IMR-90 (cell line): ENCODE measurements at regions not wholly inside any gene's neighbourhood (a gene's known extent, or its start where the extent isn't known, plus 50 kb on each side); places are given as distances from the start of the nearest gene placed in this dataset.

Experiments used
- ATAC-seq: fragments of 200-7000 bp; cut with Tn5 transposase; 2 replicates; pipeline ENCODE4 v1.9.1; 2020; ENCODE audit warnings: low read depth, mild to moderate bottlenecking, moderate library complexity
- BruUV-seq: library from RNA; stranded (reverse); fragments of 400-500 nt; replicated peaks from 2 replicates; lab custom pipeline; 2021; lab: Mats Ljungman, UMichigan
- CTCF ChIA-PET: fragments of 300-600 bp; formaldehyde crosslinking; extraction: SDS; loops from one replicate; lab custom pipeline; 2021; ENCODE audit warnings: antibody characterized with exemption; lab: Yijun Ruan, JAX
- POLR2A ChIA-PET: fragments of 300-600 bp; sonication (Branson Sonifier 250); formaldehyde crosslinking; loops from one replicate; lab custom pipeline; 2022; ENCODE audit warnings: antibody characterized with exemption; ENCODE audit not compliant: unreplicated experiment; lab: Charles Lee
- DNase-seq: peaks from one replicate; pipeline ENCODE4 v3.0.0; 2013
- H2AFZ ChIP-seq: replicated peaks from 2 replicates; pipeline ENCODE3; 2013; ENCODE audit warnings: low read length, mild to moderate bottlenecking; ENCODE audit not compliant: poor library complexity
- H2AK5ac ChIP-seq: 2 replicates; pipeline ENCODE4 v1.6.1; 2013; ENCODE audit warnings: low read depth, low read length, inconsistent platforms
- H2AK9ac ChIP-seq: replicated peaks from 2 replicates; pipeline ENCODE3; 2013; ENCODE audit warnings: mild to moderate bottlenecking, low read depth, low read length, moderate library complexity; ENCODE audit not compliant: poor library complexity
- H2BK120ac ChIP-seq: 2 replicates; pipeline ENCODE4 v1.6.1; 2013; ENCODE audit warnings: low read depth, low read length, inconsistent platforms
- H2BK15ac ChIP-seq: 3 replicates; pipeline ENCODE4 v1.6.1; 2013; ENCODE audit warnings: low read depth, low read length, inconsistent platforms
- H2BK20ac ChIP-seq: 2 replicates; pipeline ENCODE4 v1.6.1; 2013; ENCODE audit warnings: low read depth, mild to moderate bottlenecking, inconsistent platforms, low read length, moderate library complexity
- H2BK5ac ChIP-seq: 2 replicates; pipeline ENCODE4 v1.6.1; 2013; ENCODE audit warnings: mild to moderate bottlenecking, low read depth, low read length, inconsistent platforms; ENCODE audit not compliant: poor library complexity, severe bottlenecking
- H3K14ac ChIP-seq: replicated peaks from 2 replicates; pipeline ENCODE4 v1.6.1; 2013; ENCODE audit warnings: low read depth, low read length, inconsistent platforms
- H3K18ac ChIP-seq: 2 replicates; pipeline ENCODE4 v1.6.1; 2013; ENCODE audit warnings: low read depth, low read length, control low read depth
- H3K23ac ChIP-seq: 2 replicates; pipeline ENCODE4 v1.6.1; 2013; ENCODE audit warnings: low read depth, low read length, inconsistent platforms
- H3K27ac ChIP-seq: 2 replicates; pipeline ENCODE4 v1.5.1; 2013; ENCODE audit warnings: mild to moderate bottlenecking, control low read depth, low read length; ENCODE audit not compliant: insufficient read depth
- H3K27me3 ChIP-seq: 2 replicates; pipeline ENCODE4 v1.6.1; 2013; ENCODE audit warnings: low read length; ENCODE audit not compliant: control insufficient read depth, insufficient read depth
- H3K36me3 ChIP-seq: 2 replicates; pipeline ENCODE4 v1.6.1; 2013; ENCODE audit warnings: low read length, mixed read lengths; ENCODE audit not compliant: control insufficient read depth, insufficient read depth
- H3K4ac ChIP-seq: 2 replicates; pipeline ENCODE4 v1.6.1; 2013; ENCODE audit warnings: low read depth, low read length, inconsistent platforms
- H3K4me1 ChIP-seq: 2 replicates; pipeline ENCODE4 v1.6.1; 2013; ENCODE audit warnings: low read length, mixed read lengths; ENCODE audit not compliant: control insufficient read depth, insufficient read depth
- H3K4me2 ChIP-seq: 2 replicates; pipeline ENCODE4 v1.6.1; 2013; ENCODE audit warnings: low read depth, mild to moderate bottlenecking, control low read depth, low read length, moderate library complexity
- H3K4me3 ChIP-seq: 2 replicates; pipeline ENCODE4 v1.5.1; 2013; ENCODE audit warnings: low read depth, mild to moderate bottlenecking, control low read depth, low read length, moderate library complexity; ENCODE audit not compliant: insufficient read depth
- H3K56ac ChIP-seq: 2 replicates; pipeline ENCODE4 v1.6.1; 2013; ENCODE audit warnings: low read length, inconsistent platforms; ENCODE audit not compliant: insufficient read depth; ENCODE audit errors: extremely low read depth
- H3K79me1 ChIP-seq, 2 experiments: 2 replicates each; pipeline ENCODE4 v1.6.1; 2013; ENCODE audit warnings: low read length in 2 of 2, inconsistent platforms in 1 of 2, low read depth in 1 of 2
- H3K9ac ChIP-seq: 2 replicates; pipeline ENCODE4 v1.6.1; 2013; ENCODE audit warnings: low read depth, low read length, control low read depth
- H3K9me1 ChIP-seq: 2 replicates; pipeline ENCODE4 v1.6.1; 2013; ENCODE audit warnings: low read length, inconsistent platforms; ENCODE audit not compliant: insufficient read depth
- H3K9me3 ChIP-seq: 2 replicates; pipeline ENCODE4 v1.6.1; 2013; ENCODE audit warnings: low read length; ENCODE audit not compliant: control insufficient read depth, insufficient read depth
- H4K20me1 ChIP-seq: 2 replicates; pipeline ENCODE4 v1.6.1; 2013; ENCODE audit warnings: low read length, inconsistent platforms; ENCODE audit not compliant: insufficient read depth
- H4K5ac ChIP-seq: 2 replicates; pipeline ENCODE4 v1.6.1; 2013; ENCODE audit warnings: mild to moderate bottlenecking, low read depth, low read length, control low read depth
- H4K8ac ChIP-seq, 2 experiments: 2 replicates each; pipeline ENCODE4 v1.6.1; 2013; ENCODE audit warnings: low read depth in 2 of 2, low read length in 2 of 2, control low read depth in 1 of 2, inconsistent platforms in 1 of 2
- H4K91ac ChIP-seq: 2 replicates; pipeline ENCODE4 v1.6.1; 2013; ENCODE audit warnings: low read depth, low read length, inconsistent platforms; ENCODE audit not compliant: insufficient read depth
- BHLHE40 ChIP-seq: fragments of 150-350 bp; IDR thresholded peaks from 2 replicates; pipeline ENCODE4 v1.6.1; 2016; ENCODE audit warnings: mild to moderate bottlenecking, low read depth, low read length
- CHD1 ChIP-seq: IDR thresholded peaks from 2 replicates; pipeline ENCODE4 v1.6.1; 2012; ENCODE audit warnings: low read depth, low read length, improper control_type of control experiment
- FOS ChIP-seq: fragments of 150-350 bp; IDR thresholded peaks from 2 replicates; pipeline ENCODE4 v1.6.1; 2016; ENCODE audit warnings: low read depth, low read length
- MAFK ChIP-seq: IDR thresholded peaks from 2 replicates; pipeline ENCODE4 v1.6.1; 2012; ENCODE audit warnings: low read depth, low read length, improper control_type of control experiment
- MAZ ChIP-seq: IDR thresholded peaks from 2 replicates; pipeline ENCODE4 v1.6.1; 2012; ENCODE audit warnings: low read depth, mild to moderate bottlenecking, low read length, improper control_type of control experiment, moderate library complexity, borderline replicate concordance
- MXI1 ChIP-seq: IDR thresholded peaks from 2 replicates; pipeline ENCODE4 v1.6.1; 2012; ENCODE audit warnings: low read depth, mild to moderate bottlenecking, low read length, moderate library complexity, borderline replicate concordance
- NFE2L2 ChIP-seq: fragments of 150-350 bp; IDR thresholded peaks from 2 replicates; pipeline ENCODE4 v1.6.1; 2016; ENCODE audit warnings: low read depth, mild to moderate bottlenecking, low read length
- POLR2A ChIP-seq: IDR thresholded peaks from 2 replicates; pipeline ENCODE4 v1.6.1; 2012; ENCODE audit warnings: mild to moderate bottlenecking, low read depth, low read length
- RAD21 ChIP-seq: IDR thresholded peaks from 2 replicates; pipeline ENCODE4 v1.6.1; 2012; ENCODE audit warnings: low read length, improper control_type of control experiment
- RCOR1 ChIP-seq: IDR thresholded peaks from 2 replicates; pipeline ENCODE4 v1.6.1; 2012; ENCODE audit warnings: mild to moderate bottlenecking, low read length, improper control_type of control experiment; ENCODE audit not compliant: insufficient replicate concordance
- RFX5 ChIP-seq: IDR thresholded peaks from 2 replicates; pipeline ENCODE4 v1.8.0; 2012; ENCODE audit warnings: low read depth, mild to moderate bottlenecking, low read length, moderate library complexity
- SMC3 ChIP-seq: fragments of 150-350 bp; IDR thresholded peaks from 2 replicates; pipeline ENCODE4 v1.6.1; 2016; ENCODE audit warnings: low read depth, mild to moderate bottlenecking, antibody characterized with exemption, low read length, moderate library complexity
- WGBS, 2 experiments: methylation state at CpG; one replicate each; pipeline versions ENCODE4 v1.1.5 to v1.1.7; 2013; ENCODE audit warnings: missing lambda C conversion rate in 2 of 2; ENCODE audit not compliant: insufficient read length in 1 of 2; ENCODE audit errors: extremely low coverage in 2 of 2; 5-methylcytosine and 5-hydroxymethylcytosine counted together
- dilution Hi-C: fragments of 300-500 bp; cut with HindIII; formaldehyde crosslinking; loops from one replicate; pipeline ENCODE4 v1.14.3; 2018; ENCODE audit warnings: low sequenced_read_pairs; ENCODE audit not compliant: unreplicated experiment
- in situ Hi-C: fragments of 300-500 bp; cut with MboI; formaldehyde crosslinking; loops from 3 replicates; pipeline ENCODE4 v1.14.3; 2019; ENCODE audit warnings: low sequenced_read_pairs, inconsistent platforms, mixed read lengths
- intact Hi-C: fragments of 100-400 bp; cut with micrococcal nuclease; formaldehyde crosslinking; loops from 2 replicates; pipeline ENCODE4 v1.10.0; 2022
- TF ChIP-seq, protein P1 (sequence below): conservative IDR thresholded peaks from 2 replicates; pipeline ENCODE4 v1.5.1; 2012; ENCODE audit warnings: mild to moderate bottlenecking, low read depth, low read length, improper control_type of control experiment
- TF ChIP-seq, protein P2 (sequence below): fragments of 150-350 bp; IDR thresholded peaks from 2 replicates; pipeline ENCODE4 v1.6.1; 2017; ENCODE audit warnings: mild to moderate bottlenecking, antibody characterized with exemption, low read length, low read depth
- TF ChIP-seq, protein P3 (sequence below): fragments of 150-350 bp; IDR thresholded peaks from 2 replicates; pipeline ENCODE4 v1.6.1; 2016; ENCODE audit warnings: low read depth, mild to moderate bottlenecking, low read length, moderate library complexity, borderline replicate concordance

DNA sequence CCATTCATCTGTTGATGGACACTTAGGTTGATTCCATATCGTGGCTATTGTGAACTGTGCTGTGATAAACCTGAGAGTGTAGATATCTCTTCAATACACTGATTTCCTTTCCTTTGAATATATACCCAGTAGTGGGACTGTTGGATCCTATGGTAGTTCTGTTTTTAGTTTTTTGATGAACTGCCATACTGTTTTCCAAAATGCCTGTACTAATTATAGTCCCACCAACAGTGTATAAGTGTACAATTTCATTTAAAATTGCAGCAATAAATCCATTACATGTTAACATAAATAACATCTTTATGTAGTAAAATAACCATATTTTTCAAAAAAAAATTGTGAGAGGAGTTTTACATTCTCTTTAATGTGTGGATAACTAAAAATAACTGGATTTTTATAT, 65.0 kb upstream of the SYT9 start:
- Histone ChIP-seq H3K4me2 (no peak overlapping the region), H3K4me3 (no peak overlapping the region), H3K18ac (no peak overlapping the region), H2AK9ac (no peak overlapping the region), H2BK120ac (no peak overlapping the region), H2BK20ac (no peak overlapping the region), H4K20me1 (no peaks in the 10 kb centered on the region), H4K5ac (no peak overlapping the region), H3K4ac (no peak overlapping the region), H3K9me3 (no peaks in the 10 kb centered on the region), H3K79me1 (no peaks in the 10 kb centered on the region), H2BK5ac (no peak overlapping the region), H4K91ac (no peak overlapping the region), H4K8ac (no peak overlapping the region), H3K9me1 (no peaks in the 10 kb centered on the region), H2AK5ac (no peak overlapping the region), H3K23ac (no peak overlapping the region), H3K27ac (no peak overlapping the region), H3K56ac (no peak overlapping the region), H3K14ac (no peak overlapping the region), H3K9ac (no peak overlapping the region), H2AFZ (no peak overlapping the region), H2BK15ac (no peak overlapping the region), H3K4me1 (no peaks in the 10 kb centered on the region), H3K27me3 (no peaks in the 10 kb centered on the region), H3K36me3 (no peaks in the 10 kb centered on the region)
- intact Hi-C loops (no loop called here), in situ Hi-C loops (no loop called here), dilution Hi-C loops (no loop called here)
- DNase-seq, result no peak
- no CpG with 5 or more reads among the region's 1 CpG for WGBS, 2 experiments
- no peak for ATAC-seq
- no TSS peak for BruUV-seq
- ChIA-PET CTCF (no interaction called here), POLR2A (no interaction called here)
- TF ChIP-seq FOS (no peak), MAFK (no peak), MXI1 (no peak), RAD21 (no peak), RFX5 (no peak), RCOR1 (no peak), BHLHE40 (no peak), NFE2L2 (no peak), POLR2A (no peak), CHD1 (no peak), SMC3 (no peak), MAZ (no peak)
- TF ChIP-seq, protein P1, sequence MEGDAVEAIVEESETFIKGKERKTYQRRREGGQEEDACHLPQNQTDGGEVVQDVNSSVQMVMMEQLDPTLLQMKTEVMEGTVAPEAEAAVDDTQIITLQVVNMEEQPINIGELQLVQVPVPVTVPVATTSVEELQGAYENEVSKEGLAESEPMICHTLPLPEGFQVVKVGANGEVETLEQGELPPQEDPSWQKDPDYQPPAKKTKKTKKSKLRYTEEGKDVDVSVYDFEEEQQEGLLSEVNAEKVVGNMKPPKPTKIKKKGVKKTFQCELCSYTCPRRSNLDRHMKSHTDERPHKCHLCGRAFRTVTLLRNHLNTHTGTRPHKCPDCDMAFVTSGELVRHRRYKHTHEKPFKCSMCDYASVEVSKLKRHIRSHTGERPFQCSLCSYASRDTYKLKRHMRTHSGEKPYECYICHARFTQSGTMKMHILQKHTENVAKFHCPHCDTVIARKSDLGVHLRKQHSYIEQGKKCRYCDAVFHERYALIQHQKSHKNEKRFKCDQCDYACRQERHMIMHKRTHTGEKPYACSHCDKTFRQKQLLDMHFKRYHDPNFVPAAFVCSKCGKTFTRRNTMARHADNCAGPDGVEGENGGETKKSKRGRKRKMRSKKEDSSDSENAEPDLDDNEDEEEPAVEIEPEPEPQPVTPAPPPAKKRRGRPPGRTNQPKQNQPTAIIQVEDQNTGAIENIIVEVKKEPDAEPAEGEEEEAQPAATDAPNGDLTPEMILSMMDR, result no peak
- TF ChIP-seq, protein P2, sequence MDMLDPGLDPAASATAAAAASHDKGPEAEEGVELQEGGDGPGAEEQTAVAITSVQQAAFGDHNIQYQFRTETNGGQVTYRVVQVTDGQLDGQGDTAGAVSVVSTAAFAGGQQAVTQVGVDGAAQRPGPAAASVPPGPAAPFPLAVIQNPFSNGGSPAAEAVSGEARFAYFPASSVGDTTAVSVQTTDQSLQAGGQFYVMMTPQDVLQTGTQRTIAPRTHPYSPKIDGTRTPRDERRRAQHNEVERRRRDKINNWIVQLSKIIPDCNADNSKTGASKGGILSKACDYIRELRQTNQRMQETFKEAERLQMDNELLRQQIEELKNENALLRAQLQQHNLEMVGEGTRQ, result no peak
- TF ChIP-seq, protein P3, sequence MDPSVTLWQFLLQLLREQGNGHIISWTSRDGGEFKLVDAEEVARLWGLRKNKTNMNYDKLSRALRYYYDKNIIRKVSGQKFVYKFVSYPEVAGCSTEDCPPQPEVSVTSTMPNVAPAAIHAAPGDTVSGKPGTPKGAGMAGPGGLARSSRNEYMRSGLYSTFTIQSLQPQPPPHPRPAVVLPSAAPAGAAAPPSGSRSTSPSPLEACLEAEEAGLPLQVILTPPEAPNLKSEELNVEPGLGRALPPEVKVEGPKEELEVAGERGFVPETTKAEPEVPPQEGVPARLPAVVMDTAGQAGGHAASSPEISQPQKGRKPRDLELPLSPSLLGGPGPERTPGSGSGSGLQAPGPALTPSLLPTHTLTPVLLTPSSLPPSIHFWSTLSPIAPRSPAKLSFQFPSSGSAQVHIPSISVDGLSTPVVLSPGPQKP, result no peak
